MM.1S (cell line): ENCODE measurements at regions not wholly inside any gene's neighbourhood (a gene's known extent, or its start where the extent isn't known, plus 50 kb on each side); places are given as distances from the start of the nearest gene placed in this dataset.
A peak's percentile ranks its signal among the peaks of the same experiment; 100 is the strongest.

ENCODE experiments used
- DNase-seq: peaks from one replicate; pipeline ENCODE4 v3.0.0-alpha.2; 2015
- H2AFZ ChIP-seq: fragments of 300-600 bp; sonication (generic); 2 replicates; pipeline ENCODE4 v1.6.0; 2016; ENCODE audit warnings: antibody characterized with exemption, low read length
- H3F3A ChIP-seq: fragments of 300-600 bp; sonication (generic); 2 replicates; pipeline ENCODE4 v1.6.1; 2016; ENCODE audit warnings: mild to moderate bottlenecking, antibody characterized with exemption, low read length, moderate library complexity, mixed read lengths; ENCODE audit not compliant: insufficient read depth
- H3K27ac ChIP-seq: fragments of 300-600 bp; sonication (generic); 2 replicates; pipeline ENCODE4 v1.5.1; 2016; ENCODE audit warnings: mild to moderate bottlenecking, low read length
- H3K27me3 ChIP-seq: fragments of 300-600 bp; sonication (generic); replicated peaks from 2 replicates; pipeline ENCODE4 v1.6.0; 2016; ENCODE audit warnings: low read length; ENCODE audit not compliant: insufficient read depth
- H3K36me3 ChIP-seq: fragments of 300-600 bp; sonication (generic); replicated peaks from 2 replicates; pipeline ENCODE4 v1.6.1; 2016; ENCODE audit warnings: mild to moderate bottlenecking, low read length, mixed read lengths; ENCODE audit not compliant: insufficient read depth
- H3K4me1 ChIP-seq: fragments of 300-600 bp; sonication (generic); 2 replicates; pipeline ENCODE4 v1.6.1; 2016; ENCODE audit warnings: low read length, mixed read lengths
- H3K4me2 ChIP-seq: fragments of 300-600 bp; sonication (generic); 2 replicates; pipeline ENCODE4 v1.6.0; 2016; ENCODE audit warnings: low read depth, low read length
- H3K4me3 ChIP-seq: fragments of 300-600 bp; sonication (generic); 2 replicates; pipeline ENCODE4 v1.5.1; 2016; ENCODE audit warnings: low read length, mixed read lengths
- H3K79me2 ChIP-seq: fragments of 300-600 bp; sonication (generic); 2 replicates; pipeline ENCODE4 v1.6.1; 2016; ENCODE audit warnings: mixed run types, low read length, mixed read lengths
- H3K9ac ChIP-seq: fragments of 300-600 bp; sonication (generic); 2 replicates; pipeline ENCODE4 v1.6.1; 2016; ENCODE audit warnings: low read length, mixed read lengths
- H3K9me2 ChIP-seq: fragments of 300-600 bp; sonication (generic); replicated peaks from 2 replicates; pipeline ENCODE4 v1.6.1; 2016; ENCODE audit warnings: mild to moderate bottlenecking, low read length, mixed read lengths; ENCODE audit not compliant: insufficient read depth
- H3K9me3 ChIP-seq: fragments of 300-600 bp; sonication (generic); replicated peaks from 2 replicates; pipeline ENCODE4 v1.6.1; 2016; ENCODE audit warnings: mild to moderate bottlenecking, low read length, mixed read lengths; ENCODE audit not compliant: insufficient read depth
- H4K20me1 ChIP-seq: fragments of 300-600 bp; sonication (generic); 2 replicates; pipeline ENCODE4 v1.6.1; 2016; ENCODE audit warnings: mild to moderate bottlenecking, low read length, moderate library complexity, mixed read lengths; ENCODE audit not compliant: insufficient read depth
- EZH2 ChIP-seq: fragments of 300-600 bp; sonication (generic); optimal IDR thresholded peaks from 2 replicates; pipeline ENCODE3; 2017; ENCODE audit warnings: low read depth, mild to moderate bottlenecking, antibody characterized with exemption, low read length, mixed read lengths
- EZH2phosphoT487 ChIP-seq: fragments of 300-600 bp; sonication (generic); IDR thresholded peaks from 2 replicates; pipeline ENCODE4 v1.6.1; 2018; ENCODE audit warnings: antibody characterized with exemption, low read length
- TF ChIP-seq, protein P1 (sequence below): fragments of 300-600 bp; sonication (generic); IDR thresholded peaks from 2 replicates; pipeline ENCODE4 v1.5.1; 2016; ENCODE audit warnings: antibody characterized with exemption, low read length, mixed read lengths

DNA sequence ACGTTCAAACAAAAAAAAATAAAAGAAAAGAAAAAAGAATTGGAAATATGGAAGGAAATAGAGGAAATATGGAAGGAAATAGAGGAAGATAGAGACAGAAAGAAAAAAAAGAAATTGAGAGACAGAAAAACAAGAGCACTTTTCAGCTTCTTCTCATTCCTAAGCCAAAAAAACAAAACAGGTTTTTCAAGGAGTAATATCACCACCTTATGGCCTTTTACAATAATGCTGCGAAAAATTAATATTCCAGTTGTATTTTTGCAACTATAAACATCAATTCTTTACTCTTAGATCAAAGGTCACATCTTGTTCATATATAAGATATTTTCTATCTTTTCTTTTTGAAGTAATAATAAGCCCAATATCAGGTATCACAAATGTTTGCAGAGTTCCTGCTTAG is 328.3 kb downstream of the FAT3 start:
- Histone ChIP-seq H3K27me3 (no peaks in the 10 kb centered on the region), H4K20me1 (no peaks in the 10 kb centered on the region), H3K4me2 (no peak overlapping the region), H3K4me1 (no peaks in the 10 kb centered on the region), H3K27ac (no peak overlapping the region), H3K9ac (no peak overlapping the region), H3K4me3 (no peak overlapping the region), H3K9me3 (no peaks in the 10 kb centered on the region), H3K36me3 (no peaks in the 10 kb centered on the region), H3K79me2 (no peaks in the 10 kb centered on the region), H2AFZ (no peak overlapping the region), H3F3A (no peaks in the 10 kb centered on the region), H3K9me2 (no peaks in the 10 kb centered on the region)
- DNase-seq, result peak; percentile 8
- TF ChIP-seq, protein P1, sequence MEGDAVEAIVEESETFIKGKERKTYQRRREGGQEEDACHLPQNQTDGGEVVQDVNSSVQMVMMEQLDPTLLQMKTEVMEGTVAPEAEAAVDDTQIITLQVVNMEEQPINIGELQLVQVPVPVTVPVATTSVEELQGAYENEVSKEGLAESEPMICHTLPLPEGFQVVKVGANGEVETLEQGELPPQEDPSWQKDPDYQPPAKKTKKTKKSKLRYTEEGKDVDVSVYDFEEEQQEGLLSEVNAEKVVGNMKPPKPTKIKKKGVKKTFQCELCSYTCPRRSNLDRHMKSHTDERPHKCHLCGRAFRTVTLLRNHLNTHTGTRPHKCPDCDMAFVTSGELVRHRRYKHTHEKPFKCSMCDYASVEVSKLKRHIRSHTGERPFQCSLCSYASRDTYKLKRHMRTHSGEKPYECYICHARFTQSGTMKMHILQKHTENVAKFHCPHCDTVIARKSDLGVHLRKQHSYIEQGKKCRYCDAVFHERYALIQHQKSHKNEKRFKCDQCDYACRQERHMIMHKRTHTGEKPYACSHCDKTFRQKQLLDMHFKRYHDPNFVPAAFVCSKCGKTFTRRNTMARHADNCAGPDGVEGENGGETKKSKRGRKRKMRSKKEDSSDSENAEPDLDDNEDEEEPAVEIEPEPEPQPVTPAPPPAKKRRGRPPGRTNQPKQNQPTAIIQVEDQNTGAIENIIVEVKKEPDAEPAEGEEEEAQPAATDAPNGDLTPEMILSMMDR, result peak; percentile 32
- TF ChIP-seq EZH2phosphoT487 (no peak), EZH2 (no peak)

DNA sequence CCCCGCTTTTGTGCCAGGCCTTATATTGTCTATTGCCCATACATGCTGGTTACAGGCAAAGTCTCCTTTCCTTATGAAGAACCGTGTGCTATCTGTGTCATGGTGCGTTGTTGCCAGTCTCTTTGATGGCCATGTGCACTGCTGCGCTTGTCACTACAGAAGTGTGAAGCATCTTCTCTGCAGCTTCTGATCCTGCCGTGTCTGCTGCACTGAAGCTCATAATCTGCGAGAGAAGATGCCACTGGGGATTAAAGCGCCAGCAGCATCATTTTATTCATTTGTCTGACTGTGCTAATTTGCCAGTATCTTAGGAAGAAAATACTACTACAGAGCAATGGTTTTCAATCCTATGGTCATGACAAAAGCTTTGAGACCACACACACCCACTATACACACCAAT is 330.1 kb downstream of the FAT3 start:
- no peaks in the 10 kb centered on the region for H3K27me3 ChIP-seq
- no peaks in the 10 kb centered on the region for H3K9me3 ChIP-seq
- H3K9ac ChIP-seq, result no peak overlapping the region
- no peaks in the 10 kb centered on the region for H4K20me1 ChIP-seq
- TF ChIP-seq EZH2phosphoT487, result no peak
- TF ChIP-seq EZH2, result no peak
- TF ChIP-seq, protein P1, result no peak
- H3K4me2 ChIP-seq, result no peak overlapping the region
- H3K27ac ChIP-seq, result no peak overlapping the region
- no peaks in the 10 kb centered on the region for H3F3A ChIP-seq
- no peak for DNase-seq
- H2AFZ ChIP-seq, result no peak overlapping the region
- no peak overlapping the region for H3K4me3 ChIP-seq
- H3K9me2 ChIP-seq, result no peaks in the 10 kb centered on the region
- H3K4me1 ChIP-seq, result no peaks in the 10 kb centered on the region
- H3K79me2 ChIP-seq, result no peaks in the 10 kb centered on the region
- H3K36me3 ChIP-seq, result no peaks in the 10 kb centered on the region

DNA sequence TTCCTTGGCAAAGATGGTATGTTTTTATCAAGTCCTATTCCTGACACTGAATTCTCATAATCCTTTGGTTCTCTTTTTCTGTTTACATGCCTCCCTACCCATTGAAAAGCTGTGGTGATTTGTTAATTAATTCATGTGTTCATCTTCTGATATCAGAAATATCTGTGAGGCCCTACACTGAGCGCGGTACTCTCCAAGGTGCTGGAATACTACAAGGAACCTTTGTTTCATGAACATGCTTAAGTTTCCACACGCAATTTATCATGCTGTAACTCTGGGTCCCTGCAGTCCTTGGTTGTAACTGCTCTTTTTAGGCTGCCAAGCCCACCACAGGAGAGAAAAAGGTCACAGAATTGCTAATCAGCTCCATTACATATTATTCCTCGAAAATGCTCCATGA is 331.8 kb downstream of the FAT3 start:
- no peaks in the 10 kb centered on the region for H4K20me1 ChIP-seq
- H3K36me3 ChIP-seq, result no peaks in the 10 kb centered on the region
- no peaks in the 10 kb centered on the region for H3F3A ChIP-seq
- DNase-seq, result peak; percentile 19
- no peak overlapping the region for H3K27ac ChIP-seq
- no peak overlapping the region for H3K4me3 ChIP-seq
- no peaks in the 10 kb centered on the region for H3K4me1 ChIP-seq
- no peaks in the 10 kb centered on the region for H3K27me3 ChIP-seq
- no peak overlapping the region for H3K4me2 ChIP-seq
- no peak overlapping the region for H2AFZ ChIP-seq
- H3K79me2 ChIP-seq, result no peaks in the 10 kb centered on the region
- TF ChIP-seq EZH2, result no peak
- TF ChIP-seq, protein P1, result no peak
- TF ChIP-seq EZH2phosphoT487, result no peak
- H3K9me2 ChIP-seq, result no peaks in the 10 kb centered on the region
- H3K9ac ChIP-seq, result no peak overlapping the region
- H3K9me3 ChIP-seq, result no peaks in the 10 kb centered on the region
